HCT116 (cell line): ENCODE measurements at regions not wholly inside any gene's neighbourhood (a gene's known extent, or its start where the extent isn't known, plus 50 kb on each side); places are given as distances from the start of the nearest gene placed in this dataset.

Experiments used
- CEBPB ChIP-seq: IDR thresholded peaks from 2 replicates; pipeline ENCODE4 v1.6.1; 2012; ENCODE audit warnings: low read depth
- CTCF ChIP-seq, 3 experiments: fragments of 200-600 bp in 1 of 3; sonication (generic) in 1 of 3; IDR thresholded peaks in 2 of 3; conservative IDR thresholded peaks in 1 of 3; 2 replicates each; pipeline ENCODE4 v1.5.1; 2012 to 2017; ENCODE audit warnings: low read depth in 2 of 3, low read length in 2 of 3, antibody characterized with exemption in 1 of 3, borderline replicate concordance in 1 of 3, control low read depth in 1 of 3, mild to moderate bottlenecking in 1 of 3, mixed read lengths in 1 of 3, mixed run types in 1 of 3, moderate library complexity in 1 of 3; ENCODE audit not compliant: insufficient read depth in 1 of 3
- EZH2 ChIP-seq: fragments of 200-600 bp; sonication (generic); IDR thresholded peaks from 2 replicates; pipeline ENCODE4 v1.6.1; 2017; ENCODE audit warnings: antibody characterized with exemption, mixed run types
- EZH2phosphoT487 ChIP-seq: fragments of 200-600 bp; IDR thresholded peaks from 2 replicates; pipeline ENCODE4 v1.6.1; 2018; ENCODE audit warnings: antibody characterized with exemption, borderline replicate concordance
- FOSL1 ChIP-seq: IDR thresholded peaks from 2 replicates; pipeline ENCODE4 v1.6.1; 2012; ENCODE audit warnings: low read depth
- MAX ChIP-seq: IDR thresholded peaks from 2 replicates; pipeline ENCODE4 v1.6.1; 2012
- POLR2A ChIP-seq: IDR thresholded peaks from 2 replicates; pipeline ENCODE4 v1.7.0; 2011; ENCODE audit warnings: borderline replicate concordance; ENCODE audit not compliant: insufficient read depth, insufficient read length; ENCODE audit errors: extremely low read depth
- POLR2AphosphoS5 ChIP-seq: IDR thresholded peaks from 2 replicates; pipeline ENCODE4 v1.6.1; 2011; ENCODE audit warnings: mild to moderate bottlenecking, low read depth, low read length, moderate library complexity
- RAD21 ChIP-seq: IDR thresholded peaks from 2 replicates; pipeline ENCODE4 v1.6.1; 2012; ENCODE audit warnings: low read depth, mild to moderate bottlenecking
- REST ChIP-seq: IDR thresholded peaks from 2 replicates; pipeline ENCODE4 v1.6.1; 2012; ENCODE audit warnings: low read depth
- SIN3A ChIP-seq: IDR thresholded peaks from 2 replicates; pipeline ENCODE4 v1.6.1; 2012; ENCODE audit warnings: low read depth
- SP1 ChIP-seq: IDR thresholded peaks from 2 replicates; pipeline ENCODE4 v1.6.1; 2012; ENCODE audit warnings: low read depth
- ZFX ChIP-seq: fragments of 450-650 bp; IDR thresholded peaks from 2 replicates; pipeline ENCODE4 v1.6.1; 2017

GRCh38 chr5:52626312-52626711 lies 161.4 kb upstream of the ITGA1 start:
- TF ChIP-seq CTCF (IDR thresholded peaks at IDR 0.05 in 2 of 3, conservative IDR thresholded peaks at IDR 0.05 in 1 of 3; ENCODE audit: borderline replicate concordance in 1 of 3, insufficient read depth in 1 of 3, low read depth in 2 of 3, low read length in 2 of 3) = no peak
- TF ChIP-seq MAX = no peak
- no peak for TF ChIP-seq EZH2
- TF ChIP-seq POLR2A = no peak
- no peak for TF ChIP-seq FOSL1
- no peak for TF ChIP-seq SIN3A
- no peak for TF ChIP-seq EZH2phosphoT487
- TF ChIP-seq REST = no peak
- no peak for TF ChIP-seq RAD21
- no peak for TF ChIP-seq SP1
- no peak for TF ChIP-seq POLR2AphosphoS5
- TF ChIP-seq ZFX = no peak
- TF ChIP-seq CEBPB = no peak
